ENCODE measurements at regions not wholly inside any gene's neighbourhood (a gene's known extent, or its start where the extent isn't known, plus 50 kb on each side); places are given as distances from the start of the nearest gene placed in this dataset.

GRCh38 chr7:159311172-159311494 lies 166.5 kb upstream of the VIPR2 start:
- Histone ChIP-seq H3K4me1 (ENCODE audit: insufficient read depth) (no peaks in the 10 kb centered on the region), H3F3A (replicated peaks; ENCODE audit: low read depth) (no peaks in the 10 kb centered on the region), H3K27ac (ENCODE audit: low read depth) (no peak overlapping the region), H4K20me1 (replicated peaks; ENCODE audit: insufficient read depth) (no peaks in the 10 kb centered on the region), H2AFZ (no peak overlapping the region), H3K36me3 (ENCODE audit: insufficient read depth) (no peaks in the 10 kb centered on the region), H3K4me3 (no peak overlapping the region), H3K4me2 (no peak overlapping the region), H3K79me2 (replicated peaks; ENCODE audit: insufficient read depth) (no peaks in the 10 kb centered on the region), H3K9me2 (ENCODE audit: insufficient read depth) (no peaks in the 10 kb centered on the region), H3K27me3 (ENCODE audit: insufficient read depth) (no peaks in the 10 kb centered on the region)
- DNase-seq (ENCODE audit: low spot score) (no peak), ATAC-seq (no peak)
- no peak for TF ChIP-seq EZH2phosphoT487 (IDR thresholded peaks at IDR 0.05; ENCODE audit: unreplicated experiment)
- no peak for TF ChIP-seq NANOG (IDR thresholded peaks at IDR 0.05; ENCODE audit: borderline replicate concordance)
- TF ChIP-seq CREB1 (CRISPR knock-in tag; IDR thresholded peaks at IDR 0.05; ENCODE audit: low read depth), result no peak
- no peak for TF ChIP-seq STAT1 (IDR thresholded peaks at IDR 0.05; ENCODE audit: unreplicated experiment)
- TF ChIP-seq POLR2AphosphoS5 (IDR thresholded peaks at IDR 0.05; ENCODE audit: low read depth), result no peak
- no peak for TF ChIP-seq ETS1 (IDR thresholded peaks at IDR 0.05)
- TF ChIP-seq ZNF114 (CRISPR knock-in tag; IDR thresholded peaks at IDR 0.05), result no peak
- Mint-ChIP-seq H3K9me3 (peaks cover 72% of the 10 kb centered on the region), H3K36me3 (ENCODE audit: low read depth) (peaks cover 14% of the 10 kb centered on the region), H3K27ac (no peak overlapping the region), H3K27me3 (ENCODE audit: insufficient read depth, low read depth, poor library complexity) (no peaks in the 10 kb centered on the region), H3K4me3 (no peak overlapping the region), H3K4me1 (no peaks in the 10 kb centered on the region)

- no peaks in the 10 kb centered on the region for H3K4me1 ChIP-seq (ENCODE audit: insufficient read depth)
- H3K36me3 ChIP-seq (ENCODE audit: insufficient read depth), result no peaks in the 10 kb centered on the region
- no peaks in the 10 kb centered on the region for H3K9me2 ChIP-seq (ENCODE audit: insufficient read depth)
- no peaks in the 10 kb centered on the region for H4K20me1 ChIP-seq (replicated peaks; ENCODE audit: insufficient read depth)
- no peaks in the 10 kb centered on the region for H3K79me2 ChIP-seq (replicated peaks; ENCODE audit: insufficient read depth)
- no peaks in the 10 kb centered on the region for H3K27me3 Mint-ChIP-seq (ENCODE audit: insufficient read depth, low read depth, poor library complexity)
- no peak overlapping the region for H3K27ac Mint-ChIP-seq
- no peak overlapping the region for H3K4me3 Mint-ChIP-seq
- H3K9me3 Mint-ChIP-seq, result peaks cover 73% of the 10 kb centered on the region
- no peak overlapping the region for H3K4me2 ChIP-seq
- H3K27ac ChIP-seq (ENCODE audit: low read depth), result no peak overlapping the region
- H3K27me3 ChIP-seq (ENCODE audit: insufficient read depth), result no peaks in the 10 kb centered on the region
- H2AFZ ChIP-seq, result no peak overlapping the region
- no peak overlapping the region for H3K4me3 ChIP-seq
- H3K36me3 Mint-ChIP-seq (ENCODE audit: low read depth), result peaks cover 14% of the 10 kb centered on the region
- H3F3A ChIP-seq (replicated peaks; ENCODE audit: low read depth), result no peaks in the 10 kb centered on the region
- ATAC-seq (no peak), DNase-seq (ENCODE audit: low spot score) (no peak)
- no peaks in the 10 kb centered on the region for H3K4me1 Mint-ChIP-seq
- TF ChIP-seq REST (IDR thresholded peaks at IDR 0.05; ENCODE audit: unreplicated experiment), result no peak
- TF ChIP-seq JUNB (IDR thresholded peaks at IDR 0.05; ENCODE audit: unreplicated experiment), result no peak
- no peak for TF ChIP-seq ZNF462 (CRISPR knock-in tag; IDR thresholded peaks at IDR 0.05)
- TF ChIP-seq ZNF331 (CRISPR knock-in tag; IDR thresholded peaks at IDR 0.05; ENCODE audit: low read depth), result no peak
Measured at GRCh38 chr7:159310457-159311171, 165.9 kb upstream of the VIPR2 start.

All from GM23338 (cell line).